D341Med (cell line): ENCODE measurements at regions not wholly inside any gene's neighbourhood (a gene's known extent, or its start where the extent isn't known, plus 50 kb on each side); places are given as distances from the start of the nearest gene placed in this dataset.

Experiments used
- DNase-seq: peaks from one replicate; pipeline ENCODE4 v3.0.0; 2012; ENCODE audit warnings: low spot score

DNA sequence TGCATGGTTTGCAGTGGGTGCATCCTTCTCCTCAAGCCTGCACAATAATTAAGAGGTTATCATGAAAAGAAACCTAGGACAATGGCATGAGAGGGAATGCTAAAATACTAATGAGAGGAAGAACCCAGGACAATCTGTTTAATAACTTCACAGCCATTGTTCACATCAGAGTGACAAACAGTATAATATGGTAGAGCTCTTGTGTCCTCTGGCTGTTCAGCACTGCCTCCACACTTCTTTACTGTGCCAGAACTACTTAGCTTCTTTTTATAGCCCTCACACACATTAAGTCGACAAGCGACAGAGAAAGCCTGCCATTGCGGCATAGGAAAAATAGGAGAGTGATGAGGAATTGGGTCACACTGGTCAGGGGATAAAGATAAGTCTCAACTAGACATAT is 65.0 kb upstream of the MEIS2 start:
- no peak for DNase-seq

DNA sequence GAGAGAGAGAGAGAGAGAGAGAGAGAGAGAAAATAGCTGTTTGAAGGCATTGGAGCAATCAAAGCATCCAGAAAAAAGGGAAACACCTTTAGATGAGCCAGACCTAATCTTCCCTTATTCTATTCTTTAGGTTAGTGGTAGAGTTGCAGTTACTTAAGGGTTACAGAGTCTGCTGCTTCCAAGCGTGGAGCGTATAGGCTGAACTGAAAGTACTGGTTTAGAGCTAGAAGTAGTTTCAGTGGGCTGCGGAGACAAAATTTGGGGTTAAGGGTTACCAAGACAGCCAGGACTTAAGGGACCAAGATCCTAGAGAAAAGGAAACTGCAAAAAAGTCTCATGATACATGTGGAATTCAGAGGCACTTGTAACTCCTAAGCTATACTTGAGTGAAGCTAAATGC is 66.1 kb upstream of the MEIS2 start:
- DNase-seq, result no peak

DNA sequence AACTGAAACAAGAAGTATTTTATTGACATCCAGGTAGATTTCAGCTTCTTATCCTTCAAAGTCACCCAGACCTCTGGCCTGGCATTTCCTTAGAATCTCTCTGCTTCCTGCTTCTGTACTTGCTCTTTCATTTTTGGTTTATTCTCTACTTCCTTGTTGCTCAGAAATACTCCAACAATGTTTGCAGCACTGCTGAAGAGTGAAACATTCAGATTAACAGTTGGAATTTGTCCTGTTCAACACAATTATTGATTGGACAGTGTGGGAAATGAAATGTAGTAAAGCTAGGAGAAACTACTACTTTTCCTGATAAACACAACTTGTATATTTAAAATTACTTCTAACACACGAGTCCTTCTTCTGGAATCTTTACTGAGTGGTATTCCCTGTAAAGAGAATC is 81.0 kb upstream of the MEIS2 start:
- DNase-seq, result no peak

DNA sequence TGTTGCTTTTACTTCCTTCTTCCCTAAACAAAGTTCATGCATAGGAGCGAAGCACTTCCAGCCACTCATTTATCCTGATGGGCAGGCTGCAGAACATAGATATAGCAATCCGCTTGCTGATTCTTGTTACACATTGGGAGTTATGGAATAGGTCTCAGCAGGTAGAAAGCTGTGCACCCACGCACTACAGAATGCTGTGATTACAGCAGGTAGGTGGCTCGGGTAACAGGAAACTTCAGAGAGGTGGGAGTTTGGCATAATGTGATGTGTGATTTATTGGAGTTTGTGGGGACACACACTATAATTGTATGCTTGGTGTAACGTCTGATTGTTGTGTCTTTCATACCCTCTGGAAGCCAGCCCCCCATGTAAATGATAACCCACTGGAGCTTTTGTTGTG is 99.2 kb upstream of the MEIS2 start:
- DNase-seq, result no peak

DNA sequence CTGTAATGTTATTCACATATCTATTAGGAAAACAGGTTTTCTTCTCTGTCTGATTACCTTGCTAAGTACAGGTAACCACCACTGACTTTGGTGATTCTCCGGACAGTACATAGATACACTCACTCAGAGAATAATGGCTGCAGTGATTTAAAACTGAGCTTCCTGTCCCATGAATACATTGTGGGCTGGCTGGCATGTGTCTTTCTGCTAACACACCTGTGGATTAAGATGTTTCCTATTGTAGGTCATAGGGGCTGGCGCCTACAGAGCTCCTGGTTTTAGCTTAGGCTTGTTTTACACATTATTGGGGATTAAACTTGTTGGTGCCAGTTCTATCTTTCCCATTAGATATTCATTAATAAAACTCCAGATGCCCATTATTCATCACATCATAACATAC is 102.7 kb upstream of the MEIS2 start:
- DNase-seq, result no peak

DNA sequence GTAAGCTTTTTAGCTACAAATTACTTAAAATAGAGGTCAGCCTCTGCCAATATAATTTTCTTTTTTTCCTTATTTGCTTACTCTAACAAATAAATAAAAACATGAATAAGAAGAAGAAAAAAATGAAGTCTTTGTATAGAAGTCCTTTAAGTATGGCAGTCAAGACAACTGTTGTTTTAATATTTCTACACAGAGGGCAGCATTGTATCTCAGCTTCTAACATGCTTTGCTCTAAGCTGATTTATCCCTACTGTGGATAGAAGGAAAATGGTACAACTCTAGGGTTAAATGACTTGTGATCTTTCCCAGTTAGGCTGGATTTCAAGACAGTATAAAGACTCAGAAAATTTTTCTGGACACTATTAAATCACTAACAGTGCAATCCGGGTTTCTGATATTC is 104.3 kb upstream of the MEIS2 start:
- DNase-seq, result no peak

DNA sequence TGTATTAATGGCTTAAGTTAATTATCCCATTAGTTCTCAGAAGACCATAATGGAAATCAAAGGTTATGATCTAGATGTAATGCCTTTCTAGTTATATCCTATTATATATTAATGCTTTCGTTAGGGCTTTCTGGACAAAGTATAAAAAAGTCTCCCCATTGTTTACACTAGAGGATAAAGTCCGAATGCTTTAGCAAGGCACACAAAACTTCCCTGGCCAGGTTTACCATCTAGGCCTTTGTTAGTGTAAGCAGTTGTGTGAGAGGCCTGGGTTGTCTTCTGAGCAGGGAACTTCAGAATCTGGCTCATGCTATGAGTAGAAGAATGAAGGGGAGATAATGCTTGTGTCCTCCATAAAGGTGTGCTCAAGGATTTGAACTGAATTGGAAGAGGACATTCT is 106.3 kb upstream of the MEIS2 start:
- no peak for DNase-seq

DNA sequence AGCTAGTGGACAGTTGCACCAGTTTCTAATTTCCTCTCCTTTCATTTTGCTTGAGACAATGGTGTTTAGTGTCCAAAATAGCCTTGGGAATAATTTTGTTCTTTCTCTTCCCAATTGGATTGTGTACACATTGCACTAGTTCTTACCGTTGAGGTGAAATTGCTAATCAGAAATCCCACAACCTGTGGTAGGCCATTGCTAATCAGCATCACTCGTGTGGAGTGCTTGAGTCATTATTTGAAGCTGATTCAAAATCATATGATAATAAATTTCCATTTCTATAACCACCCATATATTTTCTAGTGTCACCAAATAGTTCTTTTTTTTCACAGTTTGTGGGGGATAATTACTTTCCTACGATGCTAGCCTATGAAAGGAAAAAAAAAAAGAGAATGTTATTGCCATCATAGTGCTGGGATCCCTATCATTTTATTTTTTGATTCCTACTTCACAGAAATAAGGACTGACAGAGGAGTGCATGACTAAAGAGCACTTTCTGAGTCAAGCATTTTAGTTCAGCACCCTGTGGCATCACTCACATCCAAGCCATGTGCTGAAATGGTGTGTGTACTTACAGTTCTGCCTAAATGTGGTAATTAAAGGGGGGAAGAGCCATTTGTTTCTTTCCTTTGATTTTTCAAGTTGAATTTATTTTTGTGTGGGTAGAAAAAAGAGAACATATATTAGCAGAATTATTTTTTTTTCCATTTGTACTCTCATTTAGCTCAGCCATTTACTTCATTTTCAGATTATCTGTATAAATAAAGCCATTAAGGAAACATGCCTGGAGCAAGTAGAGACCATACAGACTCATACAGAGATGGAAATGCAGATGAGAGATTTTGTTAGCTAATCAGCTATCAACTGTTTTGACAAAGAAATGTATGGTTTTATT is 108.0 kb upstream of the MEIS2 start:
- DNase-seq, result no peak

DNA sequence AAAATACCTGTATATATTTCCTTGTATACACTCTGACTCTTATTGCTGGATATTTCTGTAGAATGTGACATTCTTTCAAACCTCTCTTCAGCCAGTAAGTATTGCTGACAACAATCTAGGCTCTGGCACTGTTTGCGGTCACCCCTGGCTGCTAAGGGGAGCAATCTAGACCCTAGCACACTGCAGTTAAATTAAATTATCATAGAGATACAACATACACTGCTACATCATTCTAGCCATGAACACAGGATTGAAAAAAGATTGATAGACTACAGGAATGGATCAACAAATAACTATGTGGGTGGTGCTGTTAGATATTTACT is 108.7 kb upstream of the MEIS2 start:
- DNase-seq, result no peak

DNA sequence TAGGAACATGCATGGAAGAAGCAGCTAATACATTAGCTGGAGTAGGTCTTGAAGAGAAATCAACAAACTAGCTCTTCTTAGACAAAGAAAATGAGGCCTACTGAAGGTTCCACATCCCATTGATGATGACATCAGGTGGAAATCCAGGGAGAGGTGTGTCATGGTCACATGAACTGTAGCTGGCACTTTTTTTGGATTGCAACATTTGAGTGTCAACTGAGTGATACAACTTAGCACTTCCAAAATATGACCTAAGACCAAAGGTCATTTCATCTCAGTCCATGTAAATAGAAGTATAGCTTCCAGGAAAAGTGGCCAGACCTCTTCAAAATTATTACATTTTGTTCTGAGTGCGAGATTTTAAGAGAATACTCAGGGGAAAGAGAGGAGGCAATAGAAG is 117.2 kb upstream of the MEIS2 start:
- DNase-seq, result no peak

DNA sequence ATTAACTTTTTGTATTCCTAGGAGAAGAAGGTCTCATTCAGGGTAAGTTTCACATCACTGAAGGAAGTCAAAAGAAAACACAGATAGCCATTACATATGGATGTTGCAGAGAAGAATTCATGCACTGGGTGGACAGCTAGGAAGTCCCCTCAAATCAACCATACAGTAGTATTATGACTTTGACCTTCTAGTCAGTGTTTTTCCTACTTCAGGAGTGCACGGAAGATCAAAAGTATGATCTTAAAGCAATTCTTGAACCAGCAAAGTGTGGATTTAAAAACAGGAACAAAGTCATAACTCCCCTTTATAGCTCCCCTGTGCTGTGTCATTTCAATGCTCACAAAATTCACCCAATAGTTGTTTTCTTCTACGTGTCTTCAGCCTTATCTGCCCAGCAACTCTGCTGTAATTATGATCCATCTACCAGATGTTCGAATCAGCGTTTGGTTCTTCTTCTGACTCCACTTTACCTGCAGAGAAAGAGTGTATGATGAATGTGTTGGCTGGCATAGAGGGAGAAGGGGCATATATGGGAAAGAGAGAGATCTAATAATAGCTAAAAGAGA is 118.1 kb upstream of the MEIS2 start:
- no peak for DNase-seq

DNA sequence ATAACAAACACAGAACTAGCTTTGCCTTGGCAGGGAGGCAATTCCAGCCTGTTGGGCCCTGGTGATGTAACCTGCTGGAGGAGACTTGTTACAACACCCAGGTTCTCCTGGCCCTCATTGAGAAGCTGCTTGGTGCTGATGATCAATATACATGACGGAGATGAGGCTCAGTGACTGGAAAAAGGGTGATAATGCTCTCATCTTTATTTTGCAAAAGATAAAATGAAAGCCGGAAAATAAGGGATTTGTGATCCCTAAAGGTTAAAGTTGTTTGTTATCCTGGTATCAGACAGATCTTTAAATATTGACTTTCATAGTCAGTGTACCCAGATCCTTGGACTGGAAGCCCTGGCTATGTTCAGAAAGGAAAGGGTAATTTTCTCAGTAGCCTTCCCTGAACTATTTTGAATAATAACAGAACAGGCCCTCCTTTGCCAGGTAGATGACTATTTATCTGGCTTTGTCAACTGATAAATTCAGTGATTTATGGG is 118.9 kb upstream of the MEIS2 start:
- DNase-seq, result no peak

DNA sequence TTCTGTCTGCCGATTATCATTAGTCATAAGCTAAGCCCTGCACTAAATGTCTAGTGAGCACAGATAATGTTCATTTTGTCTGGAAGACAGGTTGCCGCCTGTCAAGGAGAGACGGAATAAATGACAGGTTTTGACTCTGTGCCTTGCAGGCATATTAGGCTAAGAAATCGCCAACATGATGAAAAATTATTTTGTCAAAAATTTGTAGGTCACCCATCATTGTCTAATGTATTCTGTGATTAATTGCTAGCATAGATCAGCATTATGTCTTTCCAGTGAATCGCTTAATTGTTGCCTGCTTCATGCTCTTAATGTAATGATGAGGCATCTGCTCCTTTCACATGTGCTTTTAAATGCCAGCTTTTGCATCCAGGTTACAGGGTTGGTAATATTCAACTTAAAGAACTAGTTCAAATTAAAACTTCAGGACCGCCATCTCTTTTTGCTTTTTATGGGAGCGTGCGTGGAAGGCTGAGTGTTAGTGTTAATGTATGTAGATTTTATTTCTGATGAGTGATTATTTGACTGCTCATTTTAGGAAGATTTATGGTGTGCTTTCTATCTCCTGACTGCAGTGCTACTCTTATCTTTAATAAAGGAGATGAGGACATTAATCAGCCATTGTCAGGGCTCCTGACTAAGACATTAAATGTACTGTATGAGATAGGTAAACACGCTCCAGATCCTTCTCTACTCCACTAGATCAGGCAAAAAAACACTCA is 120.8 kb upstream of the MEIS2 start:
- DNase-seq, result no peak

DNA sequence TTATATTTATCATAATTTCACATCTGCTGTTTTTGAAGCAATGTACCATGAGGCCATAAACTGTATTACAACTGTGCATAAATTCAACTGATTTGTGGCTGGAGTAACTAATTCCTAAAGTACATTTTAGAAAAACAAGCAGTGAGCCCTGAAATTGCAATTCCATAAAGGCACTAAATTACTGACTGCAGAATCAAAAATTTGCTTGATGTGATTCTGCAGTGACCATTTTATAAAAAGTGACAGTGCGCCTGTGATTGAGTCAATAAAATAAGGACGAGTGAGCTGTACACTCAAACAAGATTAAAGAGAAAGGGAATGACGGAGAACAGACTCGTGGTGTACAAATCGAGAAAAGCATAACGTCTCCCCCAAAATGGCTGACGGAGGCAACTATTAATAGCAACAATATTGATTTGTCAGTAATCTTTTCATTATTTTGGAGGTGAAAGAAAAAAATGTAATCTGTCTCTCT is 121.4 kb upstream of the MEIS2 start:
- DNase-seq, result no peak

DNA sequence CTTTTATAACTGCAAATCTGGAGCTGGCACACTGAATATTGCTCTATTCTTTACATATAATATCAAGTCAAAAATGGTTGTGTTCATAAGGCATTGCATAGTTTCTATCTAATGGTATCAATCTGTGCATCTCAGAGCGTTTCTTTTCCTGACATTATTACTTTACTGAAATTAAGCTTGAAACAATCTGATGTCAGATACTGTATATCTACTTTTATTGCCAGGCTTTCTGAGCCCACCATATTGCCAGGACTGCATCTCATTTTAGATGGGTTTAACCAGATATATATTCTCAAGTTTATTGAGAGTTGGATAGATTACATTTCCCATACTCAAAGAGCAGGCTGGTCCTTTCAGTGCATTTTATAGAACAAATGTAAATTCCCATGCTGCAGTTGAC is 122.7 kb upstream of the MEIS2 start:
- no peak for DNase-seq

DNA sequence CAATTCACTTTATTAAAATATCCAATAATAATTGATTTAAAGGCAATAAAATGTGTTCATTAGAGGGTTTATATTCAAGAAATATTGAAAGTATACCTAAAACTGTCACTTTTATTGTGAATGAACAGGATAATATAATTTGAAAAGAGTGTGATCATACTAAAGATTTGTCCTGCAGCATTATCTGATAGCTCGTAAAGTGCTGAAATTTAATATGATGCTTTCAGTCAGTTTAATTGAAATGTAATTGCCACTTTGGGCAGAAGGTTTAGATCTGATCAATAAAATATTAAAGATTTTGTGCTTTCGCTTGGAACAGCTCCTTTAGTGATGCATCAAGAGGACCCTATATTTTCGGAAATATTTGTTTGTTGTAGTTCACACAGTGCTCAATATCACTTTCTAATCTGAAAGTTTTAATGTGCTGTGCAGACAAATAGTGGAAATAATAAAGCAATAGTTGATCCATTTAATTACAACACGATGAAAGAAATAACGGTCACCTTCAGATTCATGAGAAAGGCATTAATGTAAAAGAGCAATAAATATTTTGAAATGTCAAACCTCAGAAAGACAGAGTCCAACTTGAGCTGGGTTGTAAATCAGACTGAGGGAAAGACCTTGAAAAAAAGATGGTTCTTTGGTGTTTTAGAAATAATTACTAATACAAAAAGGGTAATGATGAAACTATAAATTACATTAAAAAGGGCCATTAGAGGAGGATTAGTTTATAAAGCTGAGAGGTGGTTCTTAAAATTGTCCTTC is 129.7 kb upstream of the MEIS2 start:
- DNase-seq, result no peak

DNA sequence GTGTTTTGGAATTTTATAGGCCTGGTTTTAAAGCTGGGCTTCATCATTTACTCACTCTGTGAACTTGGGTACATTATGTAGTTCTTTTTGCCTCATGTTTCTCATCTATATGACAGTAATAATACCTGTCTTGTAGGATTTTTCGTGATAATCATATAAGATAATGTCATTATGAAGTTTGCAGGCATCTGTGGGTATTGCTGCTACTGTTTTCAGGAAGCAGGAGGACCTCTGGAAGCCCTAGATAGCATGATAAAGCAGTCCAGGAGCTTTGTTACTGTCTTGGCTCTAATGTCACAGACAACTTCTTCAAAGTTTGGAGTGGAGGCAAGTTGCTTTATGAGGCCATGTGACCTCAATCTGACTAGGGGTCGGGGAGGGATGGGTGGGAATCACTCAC is 145.0 kb upstream of the MEIS2 start:
- DNase-seq, result no peak

DNA sequence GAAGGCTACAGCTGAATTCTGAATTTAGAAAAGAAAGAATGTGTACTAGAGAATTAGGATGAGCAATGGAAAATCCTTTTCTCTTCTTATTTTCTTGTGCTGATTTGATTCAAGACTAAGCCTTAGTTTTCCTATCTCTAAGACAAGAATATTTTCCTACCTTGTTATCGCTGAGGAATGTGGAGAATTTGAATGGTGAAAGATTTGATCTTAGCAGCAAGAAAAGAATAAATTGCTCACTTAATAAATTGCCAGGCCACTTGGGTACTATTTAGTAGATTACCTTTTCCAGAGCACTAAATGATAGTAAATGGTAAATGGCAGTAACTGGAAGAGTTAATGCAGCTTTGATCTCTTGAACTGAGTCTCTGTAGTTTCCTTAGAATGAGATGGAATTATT is 145.7 kb upstream of the MEIS2 start:
- no peak for DNase-seq

DNA sequence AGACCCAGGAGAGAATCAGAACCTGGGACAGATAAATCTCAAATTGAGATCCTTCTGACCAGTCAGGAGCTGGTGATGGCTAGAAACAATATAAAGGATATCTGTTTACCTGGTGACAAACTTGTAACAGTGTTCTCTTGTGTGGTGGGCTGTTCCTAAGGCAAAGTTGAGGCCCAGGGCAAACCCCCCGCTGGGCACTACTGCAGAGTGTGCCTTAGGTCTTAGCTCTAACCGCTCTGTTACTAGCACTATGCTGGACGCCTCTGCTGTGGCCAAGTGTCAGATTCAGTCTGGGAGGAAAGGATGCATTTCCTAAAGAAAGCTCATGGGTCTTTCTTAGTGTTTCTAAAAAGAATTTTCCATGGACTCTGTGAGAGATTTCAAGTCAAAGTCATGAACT is 146.5 kb upstream of the MEIS2 start:
- no peak for DNase-seq

DNA sequence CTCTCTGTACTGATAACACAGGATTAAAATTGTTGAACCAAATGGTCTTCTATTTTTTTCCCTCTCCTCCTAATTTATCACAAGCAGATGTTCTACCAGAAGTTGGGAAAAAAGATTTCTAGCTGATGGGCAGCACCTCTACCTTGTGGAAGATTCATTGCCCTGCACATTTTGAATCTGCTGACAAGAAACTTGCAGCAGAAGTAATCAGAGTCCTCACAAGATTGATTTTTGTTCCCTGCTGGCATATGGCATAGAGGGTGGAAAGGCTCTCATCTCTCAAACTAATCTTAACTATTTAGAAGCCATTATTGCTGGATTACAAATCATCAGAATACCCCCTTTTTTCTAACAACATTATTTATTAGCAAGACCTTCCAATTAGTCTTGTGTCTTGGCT is 148.9 kb upstream of the MEIS2 start:
- no peak for DNase-seq

DNA sequence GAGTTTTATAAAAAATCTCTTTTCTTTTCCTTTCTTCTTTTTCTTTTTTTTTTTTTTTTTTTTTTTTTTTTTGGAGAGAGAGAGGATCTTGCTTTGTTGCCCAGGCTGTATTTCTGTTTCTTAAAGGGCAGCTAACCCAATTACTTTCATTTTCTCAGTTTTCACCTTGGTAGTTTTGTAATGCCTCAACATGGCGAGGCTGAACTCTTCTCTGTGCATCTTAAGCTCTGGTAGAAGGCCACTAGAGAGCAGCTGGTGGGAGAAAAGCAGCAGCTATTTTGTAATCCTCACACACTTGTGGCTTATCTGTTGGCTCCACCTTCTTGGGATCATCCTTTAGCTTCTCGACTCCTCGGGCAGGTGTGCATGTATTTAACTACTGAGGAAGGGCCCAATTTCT is 152.2 kb upstream of the MEIS2 start:
- no peak for DNase-seq

DNA sequence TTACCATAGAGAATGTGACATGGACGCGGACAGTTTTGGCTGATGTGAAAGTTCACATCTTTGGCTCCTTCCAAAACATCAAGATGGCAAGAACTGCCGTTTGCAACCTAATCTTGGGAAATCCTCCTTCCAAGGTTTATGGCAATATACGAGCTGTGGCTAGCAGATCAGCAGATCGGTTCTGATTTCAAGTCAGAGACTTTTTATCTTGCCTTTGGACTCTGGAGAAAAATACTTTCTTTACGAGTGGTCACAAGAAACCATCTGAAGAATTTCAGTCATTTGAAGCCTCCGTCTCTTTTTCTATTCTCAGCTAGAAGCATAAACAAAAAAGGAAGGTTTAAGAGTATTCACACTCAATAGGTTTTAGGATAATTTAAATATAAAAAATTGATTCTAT is 153.5 kb upstream of the MEIS2 start:
- DNase-seq, result no peak

DNA sequence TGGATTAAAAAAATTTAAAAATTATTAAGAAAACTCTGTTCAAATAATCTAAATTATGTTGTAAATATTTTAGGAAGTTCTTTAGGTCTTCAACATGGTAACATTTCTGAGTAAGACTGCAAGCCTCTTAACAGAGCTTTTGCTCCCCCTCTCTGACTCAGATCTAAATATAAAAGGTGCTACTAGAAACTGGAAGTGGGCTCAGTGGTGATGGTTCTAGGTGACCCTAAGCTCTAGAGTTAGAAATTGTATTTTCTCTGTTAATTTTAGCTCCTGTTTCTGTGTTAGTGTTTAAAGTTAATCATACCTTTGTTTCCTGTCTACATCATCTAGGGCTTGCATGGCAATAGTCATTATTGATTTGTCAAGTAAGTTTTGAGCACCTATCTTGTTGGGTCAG is 159.9 kb upstream of the MEIS2 start:
- no peak for DNase-seq
